ENCODE measurements at regions not wholly inside any gene's neighbourhood (a gene's known extent, or its start where the extent isn't known, plus 50 kb on each side); places are given as distances from the start of the nearest gene placed in this dataset.
"Not testable (repeated sequence)": the region's sequence is repeated elsewhere in the genome, so short reads cannot be mapped to it uniquely, and the experiment has no call there.

- no peak for DNase-seq
Observed at GRCh38 chr5:90338712-90339372, 70.7 kb downstream of the CETN3 start.

DNA sequence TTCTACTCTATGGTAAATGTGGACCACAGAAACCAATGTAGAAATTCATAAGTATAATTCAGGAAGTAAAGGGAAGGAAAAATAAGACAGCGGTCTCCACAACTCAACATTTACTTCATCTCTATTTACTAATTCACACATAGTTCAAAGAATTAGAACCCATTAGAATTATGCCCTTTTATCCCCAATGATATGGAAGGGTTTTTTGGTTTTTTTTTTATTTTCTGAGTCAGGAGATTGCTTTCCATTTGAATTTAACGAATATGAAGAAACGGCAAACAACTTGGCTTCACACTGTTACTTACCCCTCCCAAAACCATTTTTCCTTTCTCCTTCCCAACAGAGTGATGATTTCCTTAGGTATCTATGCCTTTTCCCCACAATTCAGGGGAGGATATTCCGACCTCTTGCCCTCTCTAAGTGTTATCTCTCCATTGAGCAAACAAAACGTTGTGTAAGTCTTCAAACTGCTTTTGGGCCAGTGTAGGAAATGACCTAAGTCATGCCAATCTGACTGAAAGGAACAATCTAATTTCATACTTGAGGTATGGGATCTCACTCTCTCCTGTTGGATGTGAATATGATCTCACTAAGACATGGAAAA lies 72.0 kb downstream of the CETN3 start:
- DNase-seq, result no peak

GRCh38 chr5:90336752-90337151 lies 72.8 kb downstream of the CETN3 start:
- DNase-seq, result no peak

DNA sequence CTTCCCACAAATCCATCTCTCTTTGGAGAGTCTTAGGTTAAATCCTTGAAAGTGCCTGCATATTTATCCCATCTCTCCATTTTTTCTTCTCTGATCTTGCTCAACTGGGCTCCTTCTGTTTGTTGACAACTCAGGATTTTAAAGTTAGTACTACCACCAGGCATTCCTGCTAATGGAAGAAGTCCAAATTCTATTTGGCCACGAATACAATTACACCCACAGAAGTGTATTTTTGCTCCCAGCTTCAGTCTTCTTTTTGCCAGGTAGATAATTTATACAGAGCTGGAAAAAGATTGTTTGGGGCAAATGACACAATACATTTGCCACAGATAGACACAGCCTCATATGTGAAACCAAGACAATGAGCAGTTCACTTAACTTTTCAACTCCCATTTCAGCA lies 74.8 kb downstream of the CETN3 start:
- no peak for DNase-seq

GRCh38 chr5:90329911-90330310 lies 79.6 kb downstream of the CETN3 start:
- DNase-seq, result no peak

GRCh38 chr5:90326995-90327394 lies 82.6 kb downstream of the CETN3 start:
- DNase-seq, result no peak

DNA sequence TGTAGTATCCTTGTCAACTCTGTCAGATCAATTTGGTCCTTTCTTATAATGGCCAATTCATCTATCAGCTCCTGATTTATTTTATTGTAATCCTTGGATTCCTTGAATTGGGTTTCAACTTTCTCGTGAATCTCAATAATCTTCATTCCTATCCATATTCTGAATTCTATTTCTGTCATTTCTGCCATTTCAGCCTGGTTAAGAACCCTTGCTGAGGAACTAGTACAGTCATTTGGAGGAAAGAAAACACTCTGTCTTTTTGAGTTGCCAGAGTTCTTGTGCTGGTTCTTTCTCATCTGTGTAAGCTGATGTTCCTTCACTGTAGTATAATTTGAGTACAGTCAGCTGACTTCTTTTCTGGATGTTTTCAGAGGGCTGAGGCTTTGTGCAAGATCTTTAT lies 84.5 kb downstream of the CETN3 start:
- DNase-seq, result no peak

GRCh38 chr5:90320348-90320747 lies 89.2 kb downstream of the CETN3 start:
- DNase-seq, result not testable (repeated sequence)

DNA sequence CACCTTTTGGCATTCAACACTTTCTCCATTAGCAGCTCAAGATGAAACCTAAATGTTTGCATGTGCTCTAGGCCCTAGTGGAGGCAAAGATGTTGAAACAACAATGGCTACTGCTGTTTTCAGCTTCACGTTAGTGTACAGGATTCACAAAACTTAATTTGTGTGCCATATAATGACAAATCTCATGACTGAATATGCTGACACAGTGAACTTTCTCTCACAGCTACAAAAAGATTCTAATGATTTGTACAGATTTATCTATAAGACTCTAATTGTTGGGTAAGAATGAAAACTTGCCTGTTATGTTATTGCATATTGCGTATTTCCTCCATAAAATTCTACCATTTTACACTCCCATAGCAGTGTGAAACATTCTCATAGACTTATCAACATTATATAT lies 97.5 kb downstream of the CETN3 start:
- no peak for DNase-seq

GRCh38 chr5:90311401-90311800 lies 98.2 kb downstream of the CETN3 start:
- no peak for DNase-seq

DNA sequence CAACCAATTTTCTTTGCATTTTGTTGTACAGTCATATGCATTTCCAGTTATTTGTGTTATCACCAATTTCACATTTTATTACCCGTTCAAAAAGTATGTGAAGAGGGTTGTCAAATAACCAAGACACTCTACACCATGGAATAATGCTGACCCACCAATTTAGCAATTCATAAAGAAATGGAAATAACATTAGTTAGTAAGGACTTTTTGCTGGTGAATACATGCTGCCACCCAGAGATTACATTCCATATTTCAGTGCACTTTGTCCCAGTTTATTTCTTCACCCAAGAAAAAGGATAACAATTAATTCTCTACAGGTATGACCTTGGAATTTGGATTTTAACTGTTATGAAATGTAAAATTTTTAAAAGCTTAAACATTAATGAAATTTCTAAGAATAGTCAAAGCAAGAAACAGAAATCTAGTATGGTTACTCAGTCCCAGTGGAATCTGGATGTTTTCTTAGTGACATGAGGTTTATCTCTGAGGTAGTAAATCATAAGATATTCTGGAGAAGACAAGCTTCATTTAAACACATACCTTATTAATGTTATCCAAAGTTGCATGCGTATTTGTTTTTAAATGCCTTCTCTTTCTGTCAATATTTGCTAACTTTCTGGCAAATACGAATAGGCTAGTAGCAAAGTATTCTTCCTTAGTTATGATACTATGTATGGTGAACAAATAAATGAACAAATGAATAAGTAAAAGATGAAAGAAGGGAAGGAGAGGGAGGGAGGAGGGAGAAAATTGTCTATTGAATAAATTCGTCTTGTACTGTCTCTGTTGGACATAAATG lies 100.6 kb downstream of the CETN3 start:
- DNase-seq, result peak; percentile 63

- no peak for DNase-seq
Observed at GRCh38 chr5:90307782-90308181, 101.8 kb downstream of the CETN3 start.

DNA sequence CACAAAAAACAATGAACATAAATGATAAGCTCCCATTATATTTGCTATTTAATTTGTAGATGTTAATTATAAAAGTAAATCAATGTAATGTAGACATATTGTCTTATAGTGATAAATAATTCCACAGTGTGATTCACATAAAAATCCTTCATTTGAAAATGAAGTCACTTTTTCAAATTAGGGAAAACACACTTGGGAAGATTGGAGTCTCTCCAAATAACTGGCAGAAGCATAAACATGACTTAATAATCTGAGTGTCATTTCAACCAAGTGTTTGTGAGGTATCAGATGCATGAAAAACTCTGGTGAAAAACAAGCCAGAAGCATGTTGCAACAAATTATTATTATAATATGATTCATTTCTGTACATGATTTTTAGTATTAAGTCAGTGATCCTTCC lies 102.2 kb downstream of the CETN3 start:
- no peak for DNase-seq

- no peak for DNase-seq
Observed at GRCh38 chr5:90306613-90307012, 102.9 kb downstream of the CETN3 start.

- DNase-seq, result no peak
Observed at GRCh38 chr5:90305041-90305720, 104.4 kb downstream of the CETN3 start.

DNA sequence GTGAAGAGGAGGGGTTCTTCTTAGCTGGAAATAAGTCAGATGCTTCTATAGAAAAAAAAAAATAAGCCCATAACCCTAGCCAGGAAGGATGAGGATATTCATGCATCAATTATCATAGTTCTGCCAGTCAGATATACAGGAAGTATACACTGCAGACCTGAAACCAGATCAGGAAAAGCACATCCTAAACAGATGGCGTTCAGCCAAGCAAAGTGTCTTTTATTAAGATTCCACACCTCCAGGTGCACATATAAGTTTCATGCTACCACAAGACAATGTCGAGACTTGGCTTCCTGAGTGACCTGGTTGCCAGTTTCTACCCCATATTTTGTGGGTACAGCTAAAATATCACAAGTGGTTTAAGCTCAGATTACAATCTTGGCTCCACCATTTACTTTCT lies 108.3 kb downstream of the CETN3 start:
- DNase-seq, result no peak

- no peak for DNase-seq
Observed at GRCh38 chr5:90297045-90297764, 112.4 kb downstream of the CETN3 start.

- no peak for DNase-seq
Observed at GRCh38 chr5:90294604-90295003, 115.0 kb downstream of the CETN3 start.

DNA sequence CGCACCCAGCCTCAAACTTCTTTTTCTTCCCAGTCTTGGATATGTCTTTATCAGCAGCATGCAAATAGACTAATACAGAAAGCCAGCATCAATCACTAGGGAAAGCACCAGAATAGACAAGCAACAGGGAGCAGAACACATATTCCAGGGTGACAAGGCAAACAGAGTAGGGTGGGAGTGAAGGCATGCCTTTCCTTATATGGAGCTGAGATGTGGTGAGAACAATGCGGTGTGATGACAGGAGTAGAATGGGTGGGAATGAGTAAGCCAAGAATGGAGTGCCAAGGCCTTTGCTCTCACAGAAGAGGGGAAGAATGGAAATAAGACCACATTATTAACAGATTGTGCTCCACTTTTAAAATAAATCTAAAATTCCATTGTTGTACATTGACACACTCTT lies 115.6 kb downstream of the CETN3 start:
- peak; percentile 72 for DNase-seq

GRCh38 chr5:90290648-90291047 lies 118.9 kb downstream of the CETN3 start:
- no peak for DNase-seq

DNA sequence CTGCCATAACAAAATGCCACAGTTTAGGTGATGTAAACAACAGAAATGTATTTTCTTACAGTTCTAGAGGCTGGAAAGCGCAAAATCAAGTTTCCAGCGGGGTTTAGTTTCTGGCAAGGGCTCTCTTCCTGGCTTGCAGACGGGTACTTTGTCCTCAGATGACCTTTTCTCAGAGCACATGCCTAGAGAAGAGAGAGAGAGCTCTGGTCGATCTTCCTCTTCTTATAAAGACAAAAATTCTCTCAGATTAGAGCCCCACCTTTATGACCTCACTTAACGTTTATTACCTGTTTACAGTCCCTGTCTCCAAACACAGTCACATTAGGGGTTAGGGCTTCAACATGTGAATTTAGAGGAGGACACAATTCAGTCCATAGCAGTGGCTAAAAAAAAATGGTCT lies 119.7 kb downstream of the CETN3 start:
- no peak for DNase-seq

GRCh38 chr5:90287036-90287435 lies 122.5 kb downstream of the CETN3 start:
- DNase-seq, result no peak

GRCh38 chr5:90285581-90285980 lies 124.0 kb downstream of the CETN3 start:
- DNase-seq, result no peak

Measured in kidney glomerular epithelial cell (primary cell).